Esophagus muscularis mucosa (tissue), 4 donors: ENCODE measurements at regions not wholly inside any gene's neighbourhood (a gene's known extent, or its start where the extent isn't known, plus 50 kb on each side); places are given as distances from the start of the nearest gene placed in this dataset.

Source experiments
- CTCF ChIP-seq, 3 experiments: fragments of 200-600 bp in 2 of 3; fragments of 450-650 bp in 1 of 3; sonication (generic) in 2 of 3; IDR thresholded peaks; one replicate each; pipeline ENCODE4 v1.5.1; 2017 to 2019; ENCODE audit warnings: antibody characterized with exemption in 3 of 3, mild to moderate bottlenecking in 2 of 3, moderate library complexity in 1 of 3
- EP300 ChIP-seq: sonication (generic); formaldehyde crosslinking; IDR thresholded peaks from one replicate; pipeline ENCODE4 v1.6.1; 2017; ENCODE audit warnings: antibody characterized with exemption
- POLR2A ChIP-seq: fragments of 450-650 bp; IDR thresholded peaks from one replicate; pipeline ENCODE4 v1.6.1; 2017; ENCODE audit warnings: antibody characterized with exemption, moderate library complexity, mild to moderate bottlenecking, low read depth
- POLR2AphosphoS5 ChIP-seq, 2 donors: sonication (generic); formaldehyde crosslinking; IDR thresholded peaks; one replicate each; pipeline ENCODE4 v1.6.1; 2017; ENCODE audit warnings: antibody characterized with exemption in 2 of 2

DNA sequence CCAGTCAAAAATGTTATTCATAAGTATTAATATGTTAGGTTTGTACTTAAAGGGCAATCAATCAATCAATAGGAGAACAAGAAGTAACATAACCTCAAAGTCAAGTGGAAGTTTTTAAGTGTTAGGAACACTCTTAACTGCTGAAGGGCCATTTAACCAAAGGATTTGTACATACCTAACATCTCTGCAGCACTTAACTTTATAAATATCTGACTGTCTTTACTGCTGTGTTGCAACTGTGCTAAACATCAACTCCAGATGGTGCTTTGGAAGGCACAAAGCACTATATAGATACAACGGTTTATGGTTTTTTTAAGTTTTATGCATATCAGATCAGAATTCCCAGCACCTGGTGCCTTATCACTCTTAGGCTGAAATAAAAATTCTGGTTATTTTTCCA, 604.9 kb upstream of the PTGER4 start:
- TF ChIP-seq CTCF (IDR thresholded peaks at IDR 0.05) (no peak), POLR2A (no peak), EP300 (no peak), POLR2AphosphoS5 (IDR thresholded peaks at IDR 0.05) (no peak)
